Embryonic facial prominence (tissue), 1 donor: ENCODE measurements at regions not wholly inside any gene's neighbourhood (a gene's known extent, or its start where the extent isn't known, plus 50 kb on each side); places are given as distances from the start of the nearest gene placed in this dataset.

ENCODE experiments used
- DNase-seq: peaks from one replicate; pipeline ENCODE4 v3.0.0-alpha.2; 2016; ENCODE audit errors: extremely low spot score

DNA sequence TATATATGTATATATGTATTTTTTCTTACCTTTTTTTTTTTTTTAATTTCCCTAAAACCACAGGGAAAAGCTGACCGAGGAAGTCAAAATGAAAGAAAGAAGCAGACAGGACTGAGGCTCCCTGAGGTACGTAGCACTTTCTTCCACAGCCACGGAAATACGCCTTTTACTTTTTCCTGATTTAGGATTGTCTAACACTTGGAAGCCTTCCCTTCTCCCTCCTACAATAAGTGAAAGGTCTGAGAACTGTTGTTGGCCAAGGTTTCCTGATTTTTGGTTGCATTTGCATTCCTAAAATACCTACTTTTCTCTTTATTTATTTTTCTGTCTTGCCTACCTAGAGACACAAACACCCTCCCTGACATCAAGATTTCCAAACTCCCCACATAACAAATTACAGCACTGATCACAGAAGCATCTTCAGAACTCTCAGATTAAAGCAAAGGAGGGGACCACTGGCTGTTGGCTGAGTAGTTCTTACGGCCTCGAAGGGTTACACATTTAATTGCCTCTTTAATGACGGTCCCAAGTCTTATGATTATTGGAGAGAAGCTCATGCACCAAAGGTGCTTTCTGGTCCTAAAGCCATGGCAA lies 778.5 kb upstream of the FANCL start:
- no peak for DNase-seq

DNA sequence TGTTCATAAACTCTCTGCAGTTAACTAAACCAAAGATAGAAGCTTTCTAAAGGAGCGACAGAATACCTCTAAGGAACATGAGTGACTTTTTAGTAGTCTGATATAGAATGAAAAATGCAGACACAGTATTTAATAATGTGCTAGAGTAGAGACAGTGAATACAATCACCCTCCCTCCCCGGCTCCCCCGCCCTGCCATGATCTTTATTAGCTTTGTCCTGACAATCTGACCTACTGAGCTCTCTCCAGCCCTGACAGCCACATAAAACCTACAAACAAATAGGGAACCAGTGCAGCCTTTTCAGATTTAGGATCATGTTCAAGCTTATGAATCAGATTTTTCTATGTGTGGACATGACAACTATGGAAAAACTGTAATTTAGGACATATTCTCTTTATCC lies 777.6 kb upstream of the FANCL start:
- no peak for DNase-seq

DNA sequence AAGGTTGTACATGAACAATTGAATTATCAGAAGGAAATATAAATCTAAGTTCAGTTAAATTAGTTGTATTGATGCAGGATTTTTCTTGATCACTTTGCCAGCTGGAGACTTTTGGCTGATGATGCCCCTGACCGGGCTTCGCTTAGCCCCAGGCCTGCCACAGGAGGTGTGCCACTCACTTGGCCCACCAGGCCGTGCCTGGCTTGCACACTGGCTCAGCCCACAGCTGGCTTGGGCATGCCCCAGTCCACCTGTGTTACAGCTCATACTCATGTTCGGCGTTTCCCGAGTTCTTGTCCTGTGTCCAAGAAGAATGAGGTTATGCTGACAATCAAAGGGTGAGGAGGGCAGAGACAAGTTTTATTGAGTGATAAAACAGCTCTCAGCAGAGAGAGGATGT lies 773.9 kb upstream of the FANCL start:
- DNase-seq, result no peak

DNA sequence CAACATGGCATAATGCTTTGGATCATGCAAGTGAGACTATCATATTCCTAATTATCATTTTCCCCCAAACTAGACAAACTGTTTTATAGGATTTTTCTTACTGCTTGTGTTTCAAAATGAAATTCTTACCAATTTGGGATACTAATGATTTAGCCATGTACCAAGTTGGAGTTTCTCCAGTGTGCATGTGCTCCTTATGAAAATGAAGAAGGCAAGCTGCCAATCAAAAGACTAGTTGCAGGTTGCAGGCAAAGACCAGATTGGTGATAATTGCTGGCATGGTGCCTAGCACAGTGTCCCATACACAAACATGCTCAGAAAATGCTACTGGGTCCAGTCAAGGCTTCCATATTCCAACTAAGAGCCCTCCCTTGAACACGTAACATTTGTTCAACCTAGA lies 771.8 kb upstream of the FANCL start:
- no peak for DNase-seq

DNA sequence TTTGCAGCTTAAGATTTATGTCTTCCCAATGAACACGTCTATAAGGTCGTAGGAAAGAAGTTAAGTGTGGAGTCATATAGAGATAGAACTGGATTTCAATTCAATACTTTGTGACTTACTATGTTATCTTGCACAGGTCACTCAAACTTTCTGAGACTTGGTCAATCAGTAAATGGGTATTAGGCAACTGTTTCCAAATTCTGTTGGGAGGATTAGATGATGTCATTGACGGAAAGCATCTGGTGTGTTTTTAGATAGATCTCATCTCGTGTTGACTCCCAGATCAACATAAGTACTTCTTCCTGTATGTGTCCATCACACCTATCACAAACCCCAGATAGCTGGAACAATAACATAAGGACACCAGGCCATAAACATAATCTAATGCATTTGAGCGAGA lies 771.1 kb upstream of the FANCL start:
- no peak for DNase-seq

DNA sequence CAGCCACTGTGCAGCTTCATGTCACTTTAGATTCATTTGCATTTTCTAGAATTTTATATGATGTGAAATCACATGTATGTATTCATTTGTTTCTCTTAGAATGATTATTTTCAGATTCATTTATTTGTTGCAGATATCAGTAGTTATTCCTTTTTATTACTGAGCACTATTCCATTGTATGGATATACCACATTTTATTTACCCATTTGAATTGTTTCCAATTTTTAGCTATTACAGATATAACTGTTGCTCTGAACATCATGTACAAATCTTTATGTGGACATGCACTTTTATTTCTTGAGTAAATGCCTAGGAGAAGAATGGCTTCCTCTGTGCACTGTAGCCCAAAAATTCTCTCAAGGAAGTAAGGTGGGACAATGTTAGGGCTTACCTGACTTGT lies 767.8 kb upstream of the FANCL start:
- no peak for DNase-seq

DNA sequence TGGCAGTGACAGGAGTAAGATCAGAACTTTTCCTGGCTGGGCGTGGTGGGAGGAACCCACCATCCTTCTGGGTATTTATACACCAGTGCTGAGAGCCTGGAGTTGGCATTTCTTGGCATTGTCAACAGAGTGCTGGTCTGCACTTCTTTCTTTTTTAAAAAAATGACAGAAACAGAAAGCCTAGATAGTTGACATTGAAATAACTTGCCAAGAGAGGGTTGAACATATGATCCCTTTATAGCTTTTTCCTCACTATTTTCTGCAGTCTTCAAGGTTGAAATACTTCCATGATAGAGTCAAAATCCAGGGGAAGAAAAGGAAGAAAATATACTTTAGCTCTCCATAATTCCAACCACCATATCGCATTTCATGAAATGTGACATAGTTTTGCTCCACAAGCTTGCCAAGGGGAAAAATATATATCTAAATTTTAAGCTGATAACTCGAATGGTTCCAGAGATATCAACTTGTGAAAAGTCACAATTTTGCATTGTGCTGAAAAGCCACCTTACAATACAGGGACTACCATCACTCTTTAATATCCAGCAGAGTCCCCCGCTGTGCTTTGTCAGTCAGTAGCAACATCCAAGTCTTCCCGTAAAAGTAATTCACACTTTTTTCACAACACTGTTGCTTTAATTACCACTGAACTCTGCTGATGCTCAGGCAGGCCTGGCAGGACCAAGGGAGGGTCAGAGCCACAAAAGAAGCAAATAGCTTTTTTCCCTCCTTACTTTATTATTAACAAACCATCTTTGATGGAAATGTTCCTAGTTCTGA lies 764.9 kb upstream of the FANCL start:
- no peak for DNase-seq

DNA sequence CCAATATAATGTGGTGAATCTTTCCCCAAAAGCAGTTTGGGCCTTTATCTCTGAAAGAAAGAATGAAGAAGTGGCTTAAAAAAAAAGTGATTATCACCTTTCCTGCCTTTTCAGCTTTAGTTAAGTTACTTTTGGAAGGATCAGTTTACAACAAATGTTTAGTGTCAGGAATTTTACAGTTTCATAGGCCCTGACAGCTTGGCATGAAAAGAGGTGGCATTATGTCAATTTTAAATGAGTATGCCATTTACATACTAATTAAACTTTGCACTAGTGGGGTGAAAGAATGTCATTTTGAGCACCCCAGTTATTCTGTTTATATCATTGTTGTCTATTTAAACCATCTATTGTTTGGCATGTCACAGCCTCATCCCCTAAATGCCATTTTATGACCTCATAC lies 763.5 kb upstream of the FANCL start:
- no peak for DNase-seq

DNA sequence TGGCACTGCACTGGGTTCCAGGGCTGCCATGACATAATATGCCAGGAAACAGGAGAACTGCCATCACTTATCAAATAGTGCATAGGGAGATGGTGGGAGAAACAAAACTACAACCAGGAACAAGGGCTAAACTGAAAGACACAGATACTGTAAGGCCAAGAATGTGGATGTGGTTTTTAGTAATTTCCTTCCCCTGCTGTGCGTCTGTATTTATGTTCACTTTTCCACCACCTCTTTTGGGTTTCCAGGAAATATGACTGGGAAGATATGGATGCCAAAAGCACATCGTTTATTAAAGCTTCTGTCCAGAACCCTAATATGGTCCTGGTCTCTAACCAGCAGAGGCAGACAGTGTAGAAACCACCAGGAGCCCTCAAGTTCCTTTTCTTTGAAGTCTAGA lies 759.7 kb upstream of the FANCL start:
- no peak for DNase-seq

DNA sequence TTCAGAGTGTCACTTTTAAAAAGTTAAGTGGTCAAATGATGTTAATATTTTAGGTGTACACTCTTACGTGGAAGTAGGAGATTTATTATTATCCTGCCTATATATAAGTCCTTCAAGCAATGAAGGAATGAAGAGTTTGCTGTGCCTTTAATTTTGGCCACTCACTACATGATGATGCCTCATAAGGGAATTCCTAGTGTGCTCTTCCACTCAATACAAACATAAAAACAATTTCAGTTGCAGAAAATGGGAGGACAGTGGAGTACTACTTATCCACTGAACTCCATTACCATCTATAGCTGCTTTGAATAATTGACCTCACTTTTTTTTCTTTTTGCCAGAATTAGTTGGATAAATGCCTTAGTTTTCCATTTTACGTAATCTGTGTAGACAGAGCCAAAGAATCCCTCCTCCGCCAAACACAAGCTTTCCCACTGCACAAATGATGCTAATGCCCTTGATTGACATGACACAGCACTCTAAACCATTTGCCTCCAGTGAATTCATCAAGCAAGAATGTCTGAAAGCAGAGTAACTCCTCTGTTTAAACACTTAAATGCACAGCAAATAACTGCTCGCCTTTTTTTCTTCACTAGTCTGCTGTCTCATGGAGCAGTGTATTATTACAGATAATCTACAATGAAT lies 751.1 kb upstream of the FANCL start:
- no peak for DNase-seq

DNA sequence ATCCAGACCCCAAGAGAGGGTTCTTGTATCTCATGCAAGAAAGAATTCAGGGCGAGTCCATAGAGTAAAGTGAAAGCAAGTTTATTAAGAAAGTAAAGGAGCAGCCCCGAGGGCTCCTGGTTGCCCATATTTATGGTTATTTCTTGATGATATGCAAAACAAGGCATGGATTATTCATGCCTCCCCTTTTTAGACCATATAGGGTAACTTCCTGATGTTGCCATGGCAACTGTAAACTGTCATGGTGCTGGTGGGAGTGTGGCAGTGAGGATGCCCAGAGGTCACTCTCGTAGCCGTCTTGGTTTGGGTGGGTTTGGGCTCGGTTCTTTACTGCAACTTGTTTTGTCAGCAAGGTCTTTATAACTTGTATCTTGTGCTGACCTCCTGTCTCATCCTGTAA lies 750.2 kb upstream of the FANCL start:
- no peak for DNase-seq

DNA sequence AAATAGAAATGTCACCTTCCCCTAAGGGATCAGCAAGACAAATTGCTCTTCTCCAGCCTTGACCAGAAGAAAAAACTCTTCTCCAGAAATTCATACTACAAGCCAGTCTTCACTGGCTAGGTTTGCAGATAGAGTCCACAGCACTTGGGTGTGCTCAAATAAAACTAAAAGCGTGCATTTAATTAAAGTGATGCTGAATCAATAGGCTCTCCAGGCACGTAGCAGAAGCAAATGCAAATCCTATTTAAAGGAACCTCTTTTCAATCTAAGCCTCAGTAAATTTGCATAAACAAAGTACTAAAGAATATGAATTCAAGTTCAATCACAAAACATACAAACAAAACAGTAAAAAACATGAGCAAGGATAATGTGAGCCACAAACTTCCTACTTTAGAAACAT lies 744.4 kb upstream of the FANCL start:
- no peak for DNase-seq

DNA sequence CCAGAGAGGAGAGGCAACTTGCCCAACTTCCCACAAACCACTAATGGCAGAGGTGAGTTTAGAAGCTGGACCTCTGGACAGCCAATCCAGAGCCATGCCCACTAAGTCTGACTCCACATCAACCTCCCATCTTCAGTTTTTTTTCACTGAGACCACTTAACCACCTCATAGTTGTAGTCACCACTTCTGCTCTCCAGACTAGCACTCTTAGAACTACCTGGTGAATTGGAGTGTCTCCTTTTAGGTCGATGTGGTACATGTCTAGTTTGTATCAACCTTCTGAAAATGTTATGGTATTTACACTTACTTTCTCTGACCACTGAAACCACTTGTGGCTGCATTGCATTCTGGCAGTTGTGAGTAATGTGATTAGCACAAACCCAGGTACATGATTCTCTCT lies 743.6 kb upstream of the FANCL start:
- DNase-seq, result no peak

DNA sequence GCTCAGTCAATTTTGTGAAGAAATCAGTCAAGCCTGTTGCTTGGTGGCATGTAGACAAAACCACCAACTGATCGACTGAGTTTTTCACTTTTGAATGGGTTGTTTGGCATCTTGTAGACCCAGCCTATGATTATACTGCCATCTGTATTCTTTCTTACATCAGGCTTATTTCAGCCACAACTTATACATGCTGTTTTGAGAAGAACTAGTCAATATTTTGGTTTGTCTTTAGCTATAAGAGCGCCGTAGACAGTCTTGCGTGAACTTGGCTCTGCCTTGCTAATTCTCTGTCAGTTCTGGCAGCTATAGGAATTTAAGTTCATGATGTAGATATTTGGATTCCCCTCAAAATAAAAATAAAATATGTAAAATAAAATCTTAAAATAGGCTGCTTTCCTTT lies 742.0 kb upstream of the FANCL start:
- DNase-seq, result no peak

DNA sequence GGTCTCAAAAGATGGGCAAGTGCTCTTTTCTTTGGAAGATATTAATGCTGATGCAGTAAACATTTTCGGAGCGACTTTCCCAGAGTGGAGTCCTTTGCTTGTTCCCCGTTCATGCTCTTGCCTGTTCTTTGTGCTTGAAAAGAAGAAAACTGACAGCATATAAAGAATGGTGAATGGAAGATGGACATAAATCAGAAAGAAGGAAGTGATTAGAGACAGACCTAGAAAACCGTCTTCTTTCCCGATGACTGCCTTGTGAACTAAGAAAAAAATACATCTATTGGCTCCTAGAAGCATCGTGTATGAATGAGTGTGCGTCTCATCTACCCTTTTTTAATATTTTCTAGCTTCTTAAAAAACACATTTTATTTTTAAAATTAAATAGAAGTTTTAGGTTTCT lies 740.1 kb upstream of the FANCL start:
- no peak for DNase-seq

DNA sequence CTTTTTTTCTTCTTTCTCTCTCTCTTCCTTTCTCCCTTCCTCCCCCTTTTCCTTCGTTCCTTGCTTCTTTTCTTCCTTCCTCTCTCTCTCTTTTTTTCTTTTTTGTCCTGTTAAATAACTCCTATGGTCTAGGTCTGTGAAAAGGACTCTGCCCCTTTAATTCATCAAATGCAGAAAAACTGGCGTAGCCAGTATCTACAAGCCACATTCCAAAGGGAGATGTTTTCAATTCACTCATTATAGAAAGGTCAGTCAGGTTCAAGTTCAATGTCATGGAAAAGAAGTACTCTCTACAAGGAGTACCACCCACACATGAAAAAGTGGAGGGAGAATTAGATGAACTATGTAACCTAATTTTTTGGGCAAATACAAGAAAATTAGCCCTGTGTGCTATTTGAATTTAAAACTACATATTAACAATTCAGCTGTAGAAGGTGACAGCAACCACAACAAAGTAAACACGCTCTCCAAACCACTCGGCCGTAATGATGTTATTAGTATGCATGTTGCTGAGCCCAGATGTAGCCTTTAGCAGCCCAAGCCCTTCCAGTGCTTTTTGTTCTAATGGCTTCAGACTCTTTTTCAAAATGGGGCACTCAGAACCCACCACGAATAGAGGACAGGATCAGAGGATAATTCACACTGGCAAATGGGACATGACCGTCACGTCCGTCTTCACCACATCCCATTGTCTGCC lies 735.4 kb upstream of the FANCL start:
- DNase-seq, result no peak

DNA sequence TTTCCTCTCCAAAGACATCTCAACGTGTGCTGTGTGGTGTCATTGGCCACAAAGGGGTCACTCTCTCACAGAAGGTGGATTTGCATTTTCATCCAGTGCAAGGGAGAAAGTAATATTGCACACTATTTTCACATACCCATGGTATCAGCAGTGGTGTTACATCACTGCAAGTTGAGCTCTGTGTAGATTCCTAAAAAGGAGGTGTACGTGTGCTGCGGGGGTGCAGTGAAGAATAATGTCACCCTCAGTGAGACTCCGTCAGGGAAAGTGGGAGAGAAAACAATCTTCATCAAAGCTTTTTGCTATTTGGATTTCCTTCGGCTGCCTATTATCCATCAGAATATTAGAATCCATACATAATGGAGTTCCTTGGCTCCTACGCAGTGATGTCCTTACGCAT lies 733.8 kb upstream of the FANCL start:
- DNase-seq, result no peak

DNA sequence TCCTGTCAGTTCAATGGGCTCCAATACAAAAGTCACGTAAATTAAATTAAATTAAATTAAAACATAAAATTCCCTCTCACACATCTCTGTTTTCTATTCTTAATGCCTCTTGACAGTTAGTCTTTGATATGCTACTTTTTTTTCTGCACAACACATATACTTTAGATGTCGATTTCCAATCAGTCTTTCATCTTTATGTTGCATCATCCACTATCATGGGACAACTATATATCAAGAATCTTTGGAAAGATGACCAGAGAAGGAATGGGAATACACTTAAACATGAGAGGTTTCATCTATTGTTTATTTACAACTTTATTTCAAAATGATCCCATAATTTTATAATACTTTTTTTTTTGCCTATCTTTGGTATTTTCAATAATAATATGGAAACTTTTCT lies 733.3 kb upstream of the FANCL start:
- no peak for DNase-seq

DNA sequence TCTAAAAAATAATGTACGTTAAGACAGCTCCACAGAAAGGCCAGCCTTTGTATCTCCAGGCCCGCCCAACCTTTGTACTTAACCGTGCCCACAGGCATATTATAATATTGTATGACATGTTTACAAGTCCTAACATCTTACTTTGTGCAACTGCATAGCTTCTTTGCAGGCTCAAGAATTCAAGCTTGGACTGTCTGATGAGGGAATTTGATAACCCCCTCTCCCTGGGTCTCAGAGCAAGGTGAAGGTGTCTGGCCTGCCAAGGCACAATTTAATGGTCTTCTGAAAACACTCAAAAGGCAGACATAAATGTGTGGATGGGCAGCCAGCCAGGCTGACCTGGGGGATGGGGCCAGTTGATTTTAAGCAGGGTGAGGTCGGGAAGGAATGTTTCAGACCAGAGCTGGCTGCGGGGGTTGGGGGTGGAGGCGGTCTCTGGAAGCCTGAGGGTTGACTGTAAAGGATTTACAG lies 732.7 kb upstream of the FANCL start:
- DNase-seq, result no peak

DNA sequence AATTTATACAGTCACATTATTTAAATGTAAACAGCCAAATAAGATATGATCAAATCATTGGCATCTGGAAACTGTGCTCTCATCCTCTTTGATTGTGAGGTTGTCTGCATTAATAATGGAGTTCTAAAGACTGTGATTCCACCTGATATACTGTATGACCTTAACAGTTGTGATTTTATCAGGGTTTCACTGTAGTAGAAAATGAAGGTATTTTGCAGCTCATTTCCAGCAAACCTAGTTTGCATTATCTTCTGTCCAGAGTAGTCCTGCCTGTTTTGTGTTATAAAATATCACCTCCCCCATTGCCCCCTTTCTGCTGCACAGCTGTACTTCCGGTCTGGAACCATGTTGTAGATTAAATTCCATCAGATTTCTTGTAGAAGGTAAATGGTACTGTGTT lies 731.6 kb upstream of the FANCL start:
- no peak for DNase-seq

DNA sequence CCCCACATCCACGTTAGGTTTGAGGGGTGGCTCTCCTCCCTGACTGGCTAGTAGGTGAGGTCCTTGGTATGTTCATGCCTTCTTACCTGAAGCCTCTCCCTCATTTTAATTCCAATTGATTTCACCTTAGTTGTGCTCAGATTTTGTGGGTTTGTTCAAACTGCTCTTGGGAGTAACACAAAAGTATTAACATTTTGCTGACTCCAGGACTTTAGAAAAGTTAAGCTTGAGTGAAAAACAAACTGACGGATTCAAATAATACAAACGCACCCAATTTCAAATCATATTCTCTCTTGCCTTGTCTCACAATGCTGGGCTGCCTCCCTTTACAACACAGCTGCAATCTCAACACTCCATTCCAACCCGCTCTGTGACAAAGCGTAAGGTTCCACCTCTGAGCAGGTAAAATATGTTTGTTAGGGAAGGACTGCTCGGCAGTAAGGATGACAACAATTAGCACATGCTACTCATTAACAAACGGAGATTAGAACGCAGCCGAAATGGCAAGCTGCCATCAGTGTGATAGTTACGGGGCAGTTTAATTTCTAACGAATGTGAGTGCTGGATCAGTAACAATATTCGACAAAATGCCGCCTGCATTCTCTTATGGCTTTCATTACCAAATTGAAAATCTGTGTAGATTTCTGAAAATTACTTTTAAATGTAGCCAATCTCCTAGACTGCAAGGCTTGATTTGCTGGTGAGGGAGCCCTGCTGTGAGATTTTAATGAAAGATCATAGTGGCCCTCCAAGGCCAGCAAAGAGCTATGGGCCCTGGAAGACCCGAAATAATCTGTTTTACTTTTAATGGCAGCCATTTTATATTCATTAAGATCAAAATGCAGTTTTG lies 730.6 kb upstream of the FANCL start:
- DNase-seq, result no peak

DNA sequence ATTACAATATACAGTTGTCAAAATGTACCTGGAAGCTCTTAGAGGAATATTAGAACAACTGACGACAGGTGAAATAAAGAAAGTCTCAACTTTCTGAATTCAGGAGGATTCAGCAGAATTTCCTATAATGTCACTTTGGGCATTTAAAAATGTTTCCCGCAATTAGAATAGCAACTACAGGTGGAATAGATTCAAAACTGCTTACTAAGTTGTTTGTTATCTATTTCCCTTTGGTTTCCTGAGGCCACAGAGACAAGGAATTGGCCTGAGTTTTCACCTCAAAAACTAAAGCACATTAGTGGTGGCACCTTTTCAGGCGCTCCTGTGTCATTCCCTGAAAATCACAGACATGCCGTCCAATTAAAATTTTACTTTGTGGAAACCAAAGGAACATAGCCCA lies 729.2 kb upstream of the FANCL start:
- DNase-seq, result no peak
